GM12873 (cell line): ENCODE measurements at regions not wholly inside any gene's neighbourhood (a gene's known extent, or its start where the extent isn't known, plus 50 kb on each side); places are given as distances from the start of the nearest gene placed in this dataset.

Experiments
- CTCF ChIP-seq: IDR thresholded peaks from 2 replicates; pipeline ENCODE4 v1.5.1; 2012; ENCODE audit warnings: low read depth, mild to moderate bottlenecking, moderate library complexity, low read length, control low read depth; ENCODE audit not compliant: insufficient read depth; ENCODE audit errors: missing control alignments

GRCh38 chr5:25334350-25334749 is 689.6 kb upstream of the CDH10 start:
- no peak for TF ChIP-seq CTCF

- no peak for TF ChIP-seq CTCF
Measured at GRCh38 chr5:25330721-25331120, 685.9 kb upstream of the CDH10 start.

- TF ChIP-seq CTCF, result no peak
Measured at GRCh38 chr5:25327172-25327571, 682.4 kb upstream of the CDH10 start.

- TF ChIP-seq CTCF, result no peak
Measured at GRCh38 chr5:25301836-25302235, 657.1 kb upstream of the CDH10 start.

- no peak for TF ChIP-seq CTCF
Measured at GRCh38 chr5:25295067-25295466, 650.3 kb upstream of the CDH10 start.

GRCh38 chr5:25286319-25286718 is 641.5 kb upstream of the CDH10 start:
- TF ChIP-seq CTCF, result no peak

- no peak for TF ChIP-seq CTCF
Measured at GRCh38 chr5:25285136-25285535, 640.4 kb upstream of the CDH10 start.
